GM12878 (cell line): ENCODE measurements at regions not wholly inside any gene's neighbourhood (a gene's known extent, or its start where the extent isn't known, plus 50 kb on each side); places are given as distances from the start of the nearest gene placed in this dataset.

Experiments
- ATAC-seq: fragments of 200-7000 bp; cut with Tn5 transposase; 3 replicates; pipeline ENCODE4 v1.9.1; 2020; ENCODE audit warnings: mild to moderate bottlenecking, moderate library complexity
- BruUV-seq: library from RNA; stranded (reverse); fragments of 400-500 nt; replicated peaks from 2 replicates; lab custom pipeline; 2021; lab: Mats Ljungman, UMichigan
- CTCF ChIA-PET: fragments of 300-600 bp; sonication (Branson Sonifier 250); formaldehyde crosslinking; extraction: SDS; loops from one replicate; lab custom pipeline; 2021; ENCODE audit warnings: inconsistent platforms; lab: Yijun Ruan, JAX
- POLR2A ChIA-PET: fragments of 350-600 bp; formaldehyde crosslinking; extraction: SDS; loops from one replicate; lab custom pipeline; 2021; ENCODE audit warnings: inconsistent platforms; lab: Charles Lee
- RAD21 ChIA-PET: fragments of 300-600 bp; sonication (Branson Sonifier 250); formaldehyde crosslinking; loops from one replicate; lab custom pipeline; 2023; ENCODE audit warnings: antibody characterized with exemption; ENCODE audit not compliant: unreplicated experiment; lab: Charles Lee
- SMC1A ChIA-PET: fragments of 300-600 bp; sonication (Branson Sonifier 250); formaldehyde crosslinking; loops from one replicate; lab custom pipeline; 2023; ENCODE audit not compliant: unreplicated experiment, uncharacterized antibody; lab: Charles Lee
- DNase-seq: peaks from one replicate; pipeline ENCODE4 v3.0.0-alpha.2; 2011; ENCODE audit warnings: low read depth, low spot score
- FAIRE-seq: peaks from 3 replicates; lab custom pipeline; 2011; peaks lifted over from hg19 to GRCh38; lab: Jason Lieb, UNC
- H2AFZ ChIP-seq: 2 replicates; pipeline ENCODE4 v1.6.0; 2011; ENCODE audit warnings: low read depth, low read length, control low read depth; ENCODE audit not compliant: control insufficient read depth
- H3K27ac ChIP-seq: 2 replicates; pipeline ENCODE4 v1.5.1; 2011; ENCODE audit warnings: control low read depth; ENCODE audit not compliant: control insufficient read depth, insufficient read depth
- H3K27me3 ChIP-seq, 2 experiments: replicated peaks in 1 of 2; 2 replicates each; pipeline versions ENCODE4 v1.6.0 to v1.6.1; 2011; ENCODE audit warnings: low read length in 1 of 2; ENCODE audit not compliant: control insufficient read depth in 2 of 2, insufficient read depth in 2 of 2
- H3K36me3 ChIP-seq, 2 experiments: 2 replicates each; pipeline ENCODE4 v1.5.1; 2011; ENCODE audit warnings: low read length in 1 of 2; ENCODE audit not compliant: control insufficient read depth in 2 of 2, insufficient read depth in 2 of 2
- H3K4me1 ChIP-seq: 2 replicates; pipeline ENCODE4 v1.6.1; 2011; ENCODE audit warnings: mild to moderate bottlenecking, low read length, moderate library complexity, mixed read lengths; ENCODE audit not compliant: control insufficient read depth, insufficient read depth
- H3K4me2 ChIP-seq: 2 replicates; pipeline ENCODE4 v1.6.0; 2011; ENCODE audit warnings: control low read depth; ENCODE audit not compliant: control insufficient read depth, insufficient read depth
- H3K4me3 ChIP-seq: fragments of 200-600 bp; sonication (generic); 2 replicates; pipeline ENCODE4 v1.5.1; 2016
- H3K79me2 ChIP-seq: 2 replicates; pipeline ENCODE4 v1.6.0; 2011; ENCODE audit warnings: low read length; ENCODE audit not compliant: control insufficient read depth, insufficient read depth
- H3K9ac ChIP-seq: 2 replicates; pipeline ENCODE4 v1.8.0; 2011; ENCODE audit warnings: low read length, control low read depth, mixed read lengths; ENCODE audit not compliant: control insufficient read depth, insufficient read depth
- H3K9me3 ChIP-seq: replicated peaks from 3 replicates; pipeline ENCODE4 v1.5.1; 2011; ENCODE audit warnings: mild to moderate bottlenecking, low read length; ENCODE audit not compliant: control insufficient read depth, insufficient read depth
- H4K20me1 ChIP-seq: 2 replicates; pipeline ENCODE4 v1.6.0; 2011; ENCODE audit not compliant: control insufficient read depth, insufficient read depth
- CREB1 ChIP-seq: IDR thresholded peaks from 2 replicates; pipeline ENCODE4 v1.6.1; 2012; ENCODE audit warnings: low read depth, mild to moderate bottlenecking, inconsistent platforms
- CTCF ChIP-seq, 3 experiments: IDR thresholded peaks in 2 of 3; conservative IDR thresholded peaks in 1 of 3; 2 replicates each; pipeline ENCODE4 v1.5.1; 2011; ENCODE audit warnings: low read depth in 3 of 3, low read length in 3 of 3, mild to moderate bottlenecking in 3 of 3, control low read depth in 2 of 3, moderate library complexity in 2 of 3, inconsistent platforms in 1 of 3, mixed read lengths in 1 of 3; ENCODE audit not compliant: control insufficient read depth in 2 of 3, insufficient read depth in 1 of 3; ENCODE audit errors: extremely low read depth in 1 of 3
- GABPA ChIP-seq: IDR thresholded peaks from 2 replicates; pipeline ENCODE4 v1.6.1; 2014; ENCODE audit warnings: antibody characterized with exemption, low read depth, mild to moderate bottlenecking, inconsistent platforms
- HCFC1 ChIP-seq: fragments of 150-350 bp; IDR thresholded peaks from 2 replicates; pipeline ENCODE4 v1.6.1; 2014; ENCODE audit warnings: low read length
- NR2C2 ChIP-seq: IDR thresholded peaks from 2 replicates; pipeline ENCODE4 v1.6.1; 2011; ENCODE audit warnings: borderline replicate concordance, low read depth; ENCODE audit not compliant: control insufficient read depth, insufficient read length
- PAX5 ChIP-seq: IDR thresholded peaks from 2 replicates; pipeline ENCODE4 v1.6.1; 2011; ENCODE audit warnings: low read depth, low read length, borderline replicate concordance
- RUNX3 ChIP-seq: IDR thresholded peaks from 2 replicates; pipeline ENCODE4 v1.6.1; 2012; ENCODE audit warnings: low read length, inconsistent platforms
- SIX5 ChIP-seq: IDR thresholded peaks from 2 replicates; pipeline ENCODE4 v1.6.1; 2011; ENCODE audit warnings: mild to moderate bottlenecking, low read depth, low read length, moderate library complexity; ENCODE audit not compliant: severe bottlenecking
- YY1 ChIP-seq: IDR thresholded peaks from 2 replicates; pipeline ENCODE4 v1.6.1; 2011; ENCODE audit warnings: low read depth, mild to moderate bottlenecking, low read length
- WGBS: methylation state at CpG from one replicate; pipeline ENCODE4 v1.1.6; 2016; ENCODE audit warnings: low lambda C conversion rate; ENCODE audit not compliant: insufficient replicate concordance, insufficient coverage; ENCODE audit errors: missing lambda C conversion rate; 5-methylcytosine and 5-hydroxymethylcytosine counted together
- in situ Hi-C: fragments of 300-500 bp; cut with MboI; formaldehyde crosslinking; loops from 9 replicates; pipeline ENCODE4 v1.14.3; 2018; ENCODE audit warnings: mixed read lengths
- intact Hi-C: fragments of 100-400 bp; cut with micrococcal nuclease; formaldehyde crosslinking; loops from one replicate; pipeline ENCODE4 v1.14.2; 2022; ENCODE audit not compliant: unreplicated experiment

GRCh38 chr9:99294850-99295461, 72.9 kb downstream of the SEC61B start:
- BruUV-seq = no TSS peak
- RAD21 ChIA-PET = interaction anchor here (1.1 kb wide), 1 partner anchor 63 kb away, joined by 4 read pairs; no protein-coding TSS in a partner anchor

More at GRCh38 chr9:99294850-99295461, 72.9 kb downstream of the SEC61B start:
- ATAC-seq (0 out of 3 replicates have a peak, but pooled peaks have one; percentile 27), DNase-seq (no peak)
- no peaks in the 10 kb centered on the region for H3K79me2 ChIP-seq
- SMC1A ChIA-PET = interaction anchor here (1.4 to 1.9 kb wide), 2 partner anchors 60 to 63 kb away, joined by 4 to 9 read pairs; no protein-coding TSS in a partner anchor
- no peaks in the 10 kb centered on the region for H3K9me3 ChIP-seq
- WGBS = 20% methylated on average over 7 of the region's 8 CpGs
- no peak overlapping the region for H3K9ac ChIP-seq
- H3K4me3 ChIP-seq = no peak overlapping the region
- TF ChIP-seq RUNX3 (peak; percentile 17; the same call in 1 of the 2 replicates), CREB1 (peak; percentile 53), GABPA (no peak), YY1 (0 out of 2 replicates have a peak, but pooled peaks have one; percentile 32), SIX5 (peak; percentile 67), PAX5 (no peak), NR2C2 (no peak), HCFC1 (peak; percentile 41; the same call in 1 of the 2 replicates), CTCF (IDR thresholded peaks at IDR 0.05 in 2 of 3, conservative IDR thresholded peaks at IDR 0.05 in 1 of 3; ENCODE audit: control insufficient read depth in 2 of 3, extremely low read depth in 1 of 3, insufficient read depth in 1 of 3, low read depth in 3 of 3, low read length in 3 of 3) (no peak)
- TF ChIP-seq, all 136 proteins: peak for 5
- ChIA-PET POLR2A (no interaction called here), CTCF (interaction anchor here (0.6 to 3.9 kb wide), 3 partner anchors 62 to 928 kb away, joined by 3 to 19 read pairs (median 3); no protein-coding TSS in a partner anchor)
- no peak overlapping the region for H3K4me2 ChIP-seq
- H3K4me1 ChIP-seq = no peaks in the 10 kb centered on the region
- no peaks in the 10 kb centered on the region for H4K20me1 ChIP-seq
- peak; percentile 41 for FAIRE-seq
- intact Hi-C loops (loop anchor here (5.0 kb wide), 1 partner anchor 522 kb away; no protein-coding TSS in a partner anchor), in situ Hi-C loops (no loop called here)
- H3K27me3 ChIP-seq = no peaks in the 10 kb centered on the region
- H2AFZ ChIP-seq = peak overlapping the region; percentile 13; the same call in 1 of the 2 replicates
- H3K27ac ChIP-seq = no peak overlapping the region
- H3K36me3 ChIP-seq = no peaks in the 10 kb centered on the region
